Right cardiac atrium (tissue), 5 donors: ENCODE measurements at regions not wholly inside any gene's neighbourhood (a gene's known extent, or its start where the extent isn't known, plus 50 kb on each side); places are given as distances from the start of the nearest gene placed in this dataset.

Experiments
- ATAC-seq, 2 donors: fragments of 200-7000 bp; cut with Tn5 transposase; one replicate each; pipeline versions ENCODE4 v1.8.0 to v1.9.1; 2020; ENCODE audit warnings: moderate library complexity in 2 of 2, mild to moderate bottlenecking in 1 of 2
- DNase-seq, 3 donors: peaks; one replicate each; pipeline ENCODE4 v3.0.0-alpha.2; 2020
- H3K27ac ChIP-seq: one replicate; pipeline ENCODE4 v1.5.1; 2013; ENCODE audit warnings: mild to moderate bottlenecking, low read length, control low read depth, moderate library complexity
- H3K27me3 ChIP-seq: one replicate; pipeline ENCODE4 v1.6.1; 2013; ENCODE audit not compliant: control insufficient read depth, insufficient read depth
- H3K4me1 ChIP-seq: one replicate; pipeline ENCODE4 v1.6.1; 2013; ENCODE audit warnings: low read length; ENCODE audit not compliant: control insufficient read depth, insufficient read depth
- H3K4me3 ChIP-seq: one replicate; pipeline ENCODE4 v1.5.1; 2013; ENCODE audit warnings: low read length, control low read depth
- H3K9me3 ChIP-seq: one replicate; pipeline ENCODE4 v1.6.1; 2013; ENCODE audit warnings: low read length; ENCODE audit not compliant: control insufficient read depth
- WGBS: extraction: QIAGEN DNeasy Blood & Tissue Kit; methylation state at CpG from one replicate; pipeline ENCODE4 v1.1.7; 2013; 5-methylcytosine and 5-hydroxymethylcytosine counted together
- intact Hi-C, 4 donors: fragments of 100-400 bp; cut with DNase I; formaldehyde crosslinking; loops; one replicate each; pipeline versions ENCODE4 v1.11.0 to v1.14.0; 2022 to 2023
- donor health status: healthy with polysubstance abuse.
- donor health status: DM: no; HTN: yes; CAD: no.
- donor health status: DM: no; HTN: no; CAD: no.
- donor health status: DM: no; HTN: yes; CAD: no; lungs with severe emphysema.
- donor health status: DM: yes; HTN: yes; CAD: no.

DNA sequence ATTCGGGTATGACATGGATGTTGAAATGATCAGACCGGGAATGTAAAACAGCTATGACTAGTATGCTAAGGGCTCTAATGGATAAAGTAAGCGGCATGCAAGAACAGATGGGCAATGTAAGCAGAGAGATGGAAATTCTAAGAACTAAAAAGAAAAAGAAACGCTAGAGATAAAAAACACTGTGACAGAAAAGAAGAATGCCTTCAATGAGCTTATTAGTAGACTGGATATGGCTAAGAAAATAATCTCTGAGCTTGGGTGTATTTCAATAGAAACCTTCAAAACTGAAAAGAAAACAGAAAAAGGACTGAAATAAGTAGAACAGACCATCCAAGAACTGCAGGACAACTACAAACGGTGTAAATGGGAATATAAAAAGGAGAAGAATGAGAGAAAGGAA lies 101.2 kb downstream of the HES1 start:
- intact Hi-C loops, result no loop called here
- no peak overlapping the region for H3K27ac ChIP-seq
- DNase-seq, result no peak
- no peak for ATAC-seq
- no peaks in the 10 kb centered on the region for H3K4me1 ChIP-seq
- H3K27me3 ChIP-seq, result no peaks in the 10 kb centered on the region
- H3K9me3 ChIP-seq, result peaks cover 2% of the 10 kb centered on the region
- no peak overlapping the region for H3K4me3 ChIP-seq
- 93% methylated on average over 5 of the region's 5 CpGs for WGBS

DNA sequence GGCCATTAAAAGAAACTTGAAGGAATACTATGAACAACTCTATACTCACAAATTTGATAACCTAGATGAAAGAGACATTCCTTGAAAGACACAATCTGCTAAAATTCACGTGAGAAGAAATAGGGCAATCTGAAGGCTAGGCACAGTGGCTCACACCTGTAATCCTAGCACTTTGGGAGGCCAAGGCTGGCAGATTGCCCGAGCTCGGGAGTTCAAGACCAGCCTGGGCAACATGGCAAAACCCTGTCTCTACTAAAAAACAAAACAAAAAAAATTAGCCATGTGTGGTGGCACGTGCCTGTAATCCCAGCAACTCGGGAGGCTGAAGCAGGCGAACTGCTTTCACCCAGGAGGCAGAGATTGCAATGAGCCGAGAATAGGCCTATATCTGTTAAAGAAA lies 104.8 kb downstream of the HES1 start:
- no peaks in the 10 kb centered on the region for H3K27me3 ChIP-seq
- intact Hi-C loops, result loop anchor here in 1 of 4 donors (10.0 kb wide), 1 partner anchor 76 kb away; no protein-coding TSS in a partner anchor
- H3K4me1 ChIP-seq, result no peaks in the 10 kb centered on the region
- DNase-seq (no peak), ATAC-seq (no peak)
- no peak overlapping the region for H3K4me3 ChIP-seq
- WGBS, result 93% methylated on average over 7 of the region's 7 CpGs
- H3K27ac ChIP-seq, result no peak overlapping the region
- H3K9me3 ChIP-seq, result peaks cover 2% of the 10 kb centered on the region

DNA sequence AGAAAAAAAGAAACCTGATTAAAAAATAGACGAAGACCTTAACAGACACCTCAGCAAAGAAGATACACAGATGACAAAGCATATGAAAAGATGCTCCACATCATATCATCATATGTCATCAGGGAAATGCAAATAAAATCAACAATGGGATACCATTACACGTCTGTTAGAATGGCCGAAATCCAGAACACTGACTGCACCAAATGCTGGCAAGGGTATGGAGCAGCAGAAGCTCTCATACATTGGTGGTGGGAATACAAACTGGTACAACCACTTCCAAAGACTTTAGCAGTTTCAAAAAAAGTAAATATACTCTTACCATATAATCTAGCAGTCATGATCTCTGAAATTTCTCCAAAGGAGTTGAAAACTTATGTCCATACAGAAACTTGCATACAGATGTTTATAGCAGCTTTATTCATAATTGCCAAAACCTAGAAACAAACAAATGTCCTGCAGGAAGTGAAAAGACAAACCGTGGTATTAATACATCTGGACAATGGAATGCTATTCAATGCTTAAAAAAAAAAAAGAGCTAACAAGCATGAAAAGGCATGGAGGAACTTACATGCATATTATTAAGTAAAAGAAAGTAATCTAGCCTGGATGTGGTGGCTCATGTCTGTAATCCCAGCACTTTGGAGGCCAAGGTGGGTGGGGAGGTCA lies 107.4 kb downstream of the HES1 start:
- 78% methylated on average over 4 of the region's 4 CpGs for WGBS
- Histone ChIP-seq H3K4me3 (no peak overlapping the region), H3K4me1 (no peaks in the 10 kb centered on the region), H3K27ac (no peak overlapping the region), H3K9me3 (no peaks in the 10 kb centered on the region), H3K27me3 (no peaks in the 10 kb centered on the region)
- DNase-seq (no peak), ATAC-seq (no peak)
- intact Hi-C loops, result loop anchor here in 1 of 4 donors (10.0 kb wide), 1 partner anchor 79 kb away; no protein-coding TSS in a partner anchor

DNA sequence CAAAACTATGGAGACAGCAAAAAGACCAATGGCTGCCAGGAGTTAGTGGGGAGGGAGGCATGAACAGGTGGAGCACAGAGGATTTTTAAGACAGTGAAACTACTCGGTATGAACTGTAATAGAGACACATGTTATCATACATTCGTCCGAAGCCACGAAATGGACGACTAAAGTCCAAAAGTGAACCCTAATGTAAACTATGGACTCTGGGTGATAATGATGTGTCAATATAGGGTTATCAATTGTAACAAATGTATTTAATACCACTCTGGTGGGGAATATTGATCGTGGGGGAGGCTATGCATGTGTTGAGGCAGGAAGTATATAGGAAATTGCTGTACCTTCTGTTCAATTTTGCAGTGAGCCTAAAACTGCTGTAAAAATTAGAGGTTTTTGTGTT lies 107.0 kb downstream of the CPN2 start:
- Histone ChIP-seq H3K4me3 (no peak overlapping the region), H3K4me1 (peaks cover 1% of the 10 kb centered on the region), H3K9me3 (no peaks in the 10 kb centered on the region), H3K27me3 (no peaks in the 10 kb centered on the region), H3K27ac (no peak overlapping the region)
- DNase-seq (no peak), ATAC-seq (no peak)
- 85% methylated on average over 6 of the region's 6 CpGs for WGBS
- intact Hi-C loops, result loop anchor here in 1 of 4 donors (10.0 kb wide), 1 partner anchor 79 kb away; no protein-coding TSS in a partner anchor

DNA sequence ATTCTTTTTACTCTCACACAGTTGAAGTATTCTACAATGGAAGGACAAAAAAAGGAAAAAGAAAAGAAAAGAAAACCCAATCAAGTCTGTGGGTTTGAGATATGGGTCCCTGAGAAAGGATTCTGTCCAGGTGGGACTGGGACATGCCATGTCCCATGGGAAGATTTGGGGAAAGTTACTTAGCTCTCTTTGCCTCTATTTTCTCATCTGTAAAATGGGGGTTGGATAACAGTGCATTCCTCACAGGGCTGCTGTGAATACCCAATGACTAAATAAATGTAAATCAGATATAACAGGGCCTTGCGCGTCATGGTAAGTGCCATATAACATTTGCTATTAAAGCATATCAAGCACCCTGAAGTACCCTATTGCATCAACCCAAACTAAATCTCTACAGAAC lies 105.7 kb downstream of the CPN2 start:
- peaks cover 1% of the 10 kb centered on the region for H3K4me1 ChIP-seq
- no peaks in the 10 kb centered on the region for H3K27me3 ChIP-seq
- ATAC-seq (no peak), DNase-seq (no peak)
- no peak overlapping the region for H3K27ac ChIP-seq
- H3K9me3 ChIP-seq, result no peaks in the 10 kb centered on the region
- no peak overlapping the region for H3K4me3 ChIP-seq
- intact Hi-C loops, result loop anchor here in 1 of 4 donors (10.0 kb wide), 1 partner anchor 81 kb away; no protein-coding TSS in a partner anchor
- 97% methylated on average over 2 of the region's 2 CpGs for WGBS

DNA sequence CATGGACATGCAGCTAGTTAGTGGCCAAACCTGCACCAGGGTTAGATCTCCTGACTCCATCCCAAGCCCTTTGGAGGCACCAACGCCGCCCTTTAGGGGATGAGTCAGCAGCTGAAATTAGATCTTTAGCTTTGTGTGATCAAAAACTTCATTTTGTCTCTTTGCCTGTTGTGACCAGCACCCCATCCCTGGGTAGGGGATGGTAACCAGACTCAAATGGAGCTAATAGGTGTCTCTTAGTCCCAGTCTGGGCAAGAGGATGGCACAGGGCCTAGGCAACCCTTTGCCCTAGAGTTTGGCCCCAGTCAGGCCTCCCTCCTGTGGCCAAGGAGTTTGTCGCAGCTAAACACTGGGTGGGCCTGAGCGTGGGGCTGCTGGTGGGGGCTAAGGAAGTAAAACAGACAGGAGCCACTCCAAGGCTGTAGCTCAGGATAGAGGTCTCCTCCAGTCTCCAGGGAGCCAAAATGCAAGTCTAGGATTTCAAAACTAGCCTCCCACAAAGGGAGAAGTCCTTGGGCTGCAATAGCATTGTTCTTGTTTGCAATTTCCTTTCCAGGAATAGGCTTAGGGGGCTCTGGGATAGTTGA lies 105.1 kb downstream of the CPN2 start:
- WGBS, result 83% methylated on average over 4 of the region's 4 CpGs

DNA sequence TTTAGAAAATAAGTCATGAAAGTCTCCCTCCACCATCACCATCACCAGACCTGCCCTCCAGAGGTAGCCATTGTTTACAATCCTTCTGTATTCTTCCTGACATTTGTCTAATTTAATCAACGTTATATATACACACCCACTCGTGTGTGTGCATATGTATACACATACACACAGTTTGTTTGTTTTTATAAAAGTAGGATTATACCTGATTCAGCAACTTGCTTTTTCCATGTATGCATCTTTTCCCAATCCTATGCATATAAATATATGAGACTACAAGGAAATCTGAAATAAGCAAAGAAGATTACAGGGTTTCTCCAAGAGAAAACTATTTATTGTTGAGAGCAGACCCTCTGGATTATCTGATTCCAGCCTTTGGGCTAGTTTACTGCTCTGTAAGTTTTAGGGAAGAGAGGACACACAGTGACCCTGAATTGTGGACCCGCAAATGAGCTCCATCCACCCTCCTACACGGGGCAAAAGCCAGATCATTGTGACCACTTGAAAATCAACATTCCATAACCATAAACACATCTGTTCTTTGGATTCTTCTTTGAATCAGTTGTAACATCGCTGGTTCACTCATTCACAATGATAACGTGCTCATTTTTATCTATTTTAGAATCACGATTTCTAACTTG lies 104.3 kb downstream of the CPN2 start:
- no peaks in the 10 kb centered on the region for H3K9me3 ChIP-seq
- no peaks in the 10 kb centered on the region for H3K27me3 ChIP-seq
- 87% methylated on average over 7 of the region's 7 CpGs for WGBS
- H3K4me1 ChIP-seq, result peaks cover 3% of the 10 kb centered on the region
- H3K4me3 ChIP-seq, result no peak overlapping the region
- no peak for DNase-seq
- no peak overlapping the region for H3K27ac ChIP-seq
- no peak for ATAC-seq
- intact Hi-C loops, result loop anchor here in 1 of 4 donors (10.0 kb wide), 1 partner anchor 82 kb away; no protein-coding TSS in a partner anchor

More for the DNA sequence above, 105.1 kb downstream of the CPN2 start:
- ATAC-seq, result no peak
- no peak overlapping the region for H3K4me3 ChIP-seq
- peaks cover 1% of the 10 kb centered on the region for H3K4me1 ChIP-seq
- H3K27ac ChIP-seq, result no peak overlapping the region
- no peaks in the 10 kb centered on the region for H3K27me3 ChIP-seq
- no peak for DNase-seq
- H3K9me3 ChIP-seq, result no peaks in the 10 kb centered on the region
- intact Hi-C loops, result loop anchor here in 1 of 4 donors (10.0 kb wide), 1 partner anchor 81 kb away; no protein-coding TSS in a partner anchor

DNA sequence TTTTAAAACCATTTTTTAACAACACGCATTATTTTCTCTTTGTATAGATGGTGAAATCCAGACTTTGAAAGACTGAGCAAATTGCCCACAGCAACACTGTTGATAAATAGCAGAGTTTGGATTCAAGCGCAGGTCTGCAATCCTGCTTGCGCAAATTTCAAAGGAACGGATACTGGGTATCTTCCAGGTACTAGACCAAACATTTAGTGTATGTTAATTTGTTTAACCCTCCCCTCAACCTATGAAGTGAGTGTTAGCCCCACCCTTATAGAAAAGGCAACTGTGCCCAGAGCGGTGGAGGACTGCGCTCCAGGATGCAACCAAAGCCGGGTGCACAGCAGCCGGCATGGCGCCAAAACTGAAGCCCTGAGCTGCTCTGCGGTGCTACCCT lies 103.8 kb downstream of the CPN2 start:
- no peak for DNase-seq
- H3K4me1 ChIP-seq, result peaks cover 3% of the 10 kb centered on the region
- WGBS, result 98% methylated on average over 10 of the region's 10 CpGs
- intact Hi-C loops, result loop anchor here in 1 of 4 donors (10.0 kb wide), 1 partner anchor 83 kb away; no protein-coding TSS in a partner anchor
- no peak overlapping the region for H3K27ac ChIP-seq
- H3K4me3 ChIP-seq, result no peak overlapping the region
- no peaks in the 10 kb centered on the region for H3K9me3 ChIP-seq
- ATAC-seq, result no peak
- no peaks in the 10 kb centered on the region for H3K27me3 ChIP-seq

DNA sequence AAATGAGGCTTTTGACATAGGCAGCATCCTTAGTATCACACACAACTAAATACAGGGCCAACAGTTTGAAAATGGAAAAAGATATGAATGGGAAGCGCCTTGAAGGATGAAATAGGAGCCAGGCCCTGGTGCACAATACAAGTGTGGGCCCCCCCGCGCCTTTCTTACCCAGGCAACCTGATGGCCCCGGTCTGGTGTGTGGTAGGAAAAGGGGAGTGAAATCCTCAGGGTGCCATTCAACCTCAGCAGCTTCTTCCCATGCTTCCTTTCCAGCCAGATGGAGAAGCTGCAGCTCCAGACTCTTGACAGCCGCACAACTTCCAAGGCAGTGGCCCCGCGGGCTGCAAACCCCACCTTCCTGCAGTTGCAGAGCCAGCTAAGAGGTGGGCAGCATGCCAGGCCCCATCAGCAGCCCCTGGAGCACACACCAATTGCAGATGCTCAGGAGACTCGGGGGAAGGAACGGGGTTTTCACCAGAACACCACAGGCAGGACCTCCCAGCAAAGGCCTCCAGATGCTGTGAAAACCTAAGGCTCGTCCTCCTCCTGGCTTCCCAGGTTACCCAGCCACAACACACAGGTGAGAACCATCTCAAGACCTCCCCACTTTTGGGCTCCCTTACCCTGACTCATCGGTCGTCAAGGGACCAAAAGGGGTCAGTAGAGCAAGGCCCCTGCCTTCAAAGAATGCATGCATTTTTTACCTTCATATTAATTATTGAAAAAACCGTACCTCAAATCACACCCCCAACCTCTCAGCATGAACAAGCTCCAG lies 101.6 kb downstream of the CPN2 start:
- Histone ChIP-seq H3K27ac (no peak overlapping the region), H3K4me1 (peaks cover 3% of the 10 kb centered on the region), H3K27me3 (no peaks in the 10 kb centered on the region), H3K4me3 (no peak overlapping the region), H3K9me3 (no peaks in the 10 kb centered on the region)
- intact Hi-C loops, result loop anchor here in 1 of 4 donors (10.0 kb wide), 1 partner anchor 85 kb away; no protein-coding TSS in a partner anchor
- 42% methylated on average over 13 of the region's 13 CpGs for WGBS
- ATAC-seq (no peak), DNase-seq (peak in 1 of 3 donors; percentile 66)

DNA sequence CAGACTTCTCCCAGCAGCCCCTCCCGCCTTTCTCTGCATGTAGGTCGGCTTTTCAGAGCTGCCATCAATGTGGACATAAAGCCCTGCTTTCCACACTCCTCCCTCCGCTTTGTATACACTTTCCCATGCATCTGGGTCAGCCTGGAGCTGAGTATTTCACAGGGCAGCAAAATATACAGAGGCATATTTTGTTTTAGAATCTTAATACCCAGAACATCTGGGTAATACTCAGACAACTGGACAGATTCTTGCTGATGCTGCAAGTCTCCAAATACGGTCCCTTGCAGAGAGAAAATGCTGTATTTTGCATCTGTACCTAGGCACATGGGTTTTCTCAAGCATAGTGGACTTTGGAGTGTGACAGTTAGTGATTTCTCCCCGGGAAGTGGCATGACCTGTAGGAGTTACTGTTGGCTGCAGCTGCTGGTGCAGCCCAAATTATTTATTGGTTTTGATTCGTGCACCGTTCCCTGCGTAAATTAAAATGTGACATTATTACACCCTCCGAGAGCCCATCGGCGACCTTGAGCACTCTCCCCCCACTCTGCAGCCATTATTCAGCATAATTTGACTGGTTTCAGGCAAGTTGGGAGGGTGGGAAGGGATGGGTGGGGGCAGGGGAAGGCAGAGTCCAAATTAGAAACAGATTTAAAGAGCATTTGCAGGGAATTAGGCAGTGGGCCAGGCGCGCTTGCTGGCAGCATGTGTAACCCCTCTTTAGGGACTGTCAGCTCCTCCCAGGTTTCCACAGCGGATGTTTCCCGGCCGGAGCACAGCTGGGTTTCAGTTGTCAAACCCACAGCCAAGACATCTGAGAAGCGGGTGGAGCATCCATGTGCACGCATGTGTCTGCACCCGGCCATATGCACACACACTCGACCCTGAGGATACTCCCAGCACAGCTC lies 100.8 kb downstream of the CPN2 start:
- no peaks in the 10 kb centered on the region for H3K27me3 ChIP-seq
- H3K4me3 ChIP-seq, result no peak overlapping the region
- DNase-seq, result peak; percentile 86 to 92 (median 92)
- 17% methylated on average over 20 of the region's 20 CpGs for WGBS
- intact Hi-C loops, result no loop called here
- H3K9me3 ChIP-seq, result no peaks in the 10 kb centered on the region
- peak; percentile 62 to 64 for ATAC-seq
- H3K27ac ChIP-seq, result no peak overlapping the region
- H3K4me1 ChIP-seq, result peaks cover 3% of the 10 kb centered on the region
